Hepatocyte (in vitro differentiated cells): ENCODE measurements at regions not wholly inside any gene's neighbourhood (a gene's known extent, or its start where the extent isn't known, plus 50 kb on each side); places are given as distances from the start of the nearest gene placed in this dataset.
"Not testable (repeated sequence)": the region's sequence is repeated elsewhere in the genome, so short reads cannot be mapped to it uniquely, and the experiment has no call there.

Experiments used
- DNase-seq: peaks from one replicate; pipeline ENCODE4 v3.0.0-alpha.2; 2016; ENCODE audit warnings: low spot score
- H2AFZ ChIP-seq: fragments of 200-600 bp; sonication (generic); 2 replicates; pipeline ENCODE4 v1.6.0; 2016; ENCODE audit warnings: antibody characterized with exemption, mild to moderate bottlenecking
- H3K27ac ChIP-seq: fragments of 200-600 bp; sonication (generic); 2 replicates; pipeline ENCODE4 v1.5.1; 2016; ENCODE audit warnings: mild to moderate bottlenecking
- H3K27me3 ChIP-seq: fragments of 200-600 bp; sonication (generic); 2 replicates; pipeline ENCODE4 v1.6.1; 2016
- H3K36me3 ChIP-seq: fragments of 200-600 bp; sonication (generic); replicated peaks from 2 replicates; pipeline ENCODE4 v1.5.1; 2016; ENCODE audit warnings: low read depth; ENCODE audit not compliant: insufficient read depth
- H3K4me1 ChIP-seq: fragments of 200-600 bp; sonication (generic); 2 replicates; pipeline ENCODE4 v1.5.1; 2016; ENCODE audit warnings: mild to moderate bottlenecking, moderate library complexity; ENCODE audit not compliant: insufficient read depth
- H3K4me2 ChIP-seq: fragments of 200-600 bp; sonication (generic); 2 replicates; pipeline ENCODE4 v1.6.0; 2016
- H3K4me3 ChIP-seq: fragments of 200-600 bp; sonication (generic); 2 replicates; pipeline ENCODE4 v1.5.1; 2016; ENCODE audit warnings: mild to moderate bottlenecking
- H3K79me2 ChIP-seq: fragments of 200-600 bp; sonication (generic); 2 replicates; pipeline ENCODE4 v1.6.0; 2017; ENCODE audit warnings: mild to moderate bottlenecking
- H3K9me2 ChIP-seq: fragments of 200-600 bp; sonication (generic); replicated peaks from 2 replicates; pipeline ENCODE4 v1.6.0; 2017; ENCODE audit warnings: mild to moderate bottlenecking; ENCODE audit not compliant: insufficient read depth
- H3K9me3 ChIP-seq: fragments of 200-600 bp; sonication (generic); 2 replicates; pipeline ENCODE4 v1.5.1; 2016; ENCODE audit warnings: low read depth, mild to moderate bottlenecking
- H4K20me1 ChIP-seq: fragments of 200-600 bp; sonication (generic); 2 replicates; pipeline ENCODE4 v1.6.0; 2016; ENCODE audit warnings: mild to moderate bottlenecking; ENCODE audit not compliant: insufficient read depth, poor library complexity, severe bottlenecking
- CTCF ChIP-seq: fragments of 200-600 bp; sonication (generic); IDR thresholded peaks from 2 replicates; pipeline ENCODE4 v1.5.1; 2016; ENCODE audit warnings: antibody characterized with exemption, mild to moderate bottlenecking; ENCODE audit not compliant: poor library complexity
- EZH2 ChIP-seq: fragments of 200-600 bp; sonication (generic); IDR thresholded peaks from 2 replicates; pipeline ENCODE4 v1.6.1; 2016; ENCODE audit warnings: antibody characterized with exemption, mild to moderate bottlenecking, borderline replicate concordance
- EZH2phosphoT487 ChIP-seq: fragments of 200-600 bp; sonication (generic); IDR thresholded peaks from one replicate; pipeline ENCODE4 v1.6.1; 2018; ENCODE audit warnings: antibody characterized with exemption, mild to moderate bottlenecking, low read depth, moderate library complexity; ENCODE audit not compliant: unreplicated experiment, severe bottlenecking
- WGBS: methylation state at CpG from one replicate; pipeline ENCODE4 v1.1.6; 2016; ENCODE audit warnings: low lambda C conversion rate; ENCODE audit errors: missing lambda C conversion rate; 5-methylcytosine and 5-hydroxymethylcytosine counted together

- Histone ChIP-seq H2AFZ (no peak overlapping the region), H3K9me3 (no peaks in the 10 kb centered on the region), H3K4me1 (no peaks in the 10 kb centered on the region), H3K27me3 (no peaks in the 10 kb centered on the region), H3K36me3 (no peaks in the 10 kb centered on the region), H4K20me1 (no peaks in the 10 kb centered on the region), H3K79me2 (no peaks in the 10 kb centered on the region), H3K4me2 (no peak overlapping the region), H3K4me3 (no peak overlapping the region), H3K9me2 (no peaks in the 10 kb centered on the region), H3K27ac (no peak overlapping the region)
- TF ChIP-seq EZH2, result no peak
- TF ChIP-seq EZH2phosphoT487, result no peak
- no peak for TF ChIP-seq CTCF
- WGBS, result 72% methylated on average over 11 of the region's 11 CpGs
- no peak for DNase-seq
These were observed 1133.2 kb upstream of the TMEM132C start for GRCh38 chr12:127133675-127134335.

- not testable (repeated sequence) for H3K4me2 ChIP-seq, H3K4me1 ChIP-seq, H4K20me1 ChIP-seq, H2AFZ ChIP-seq, H3K79me2 ChIP-seq, H3K4me3 ChIP-seq, H3K36me3 ChIP-seq, DNase-seq, H3K9me2 ChIP-seq, H3K27me3 ChIP-seq, H3K27ac ChIP-seq, H3K9me3 ChIP-seq
- 89% methylated on average over 3 of the region's 3 CpGs for WGBS
These were observed 1126.0 kb upstream of the TMEM132C start for GRCh38 chr12:127140864-127141484.

DNA sequence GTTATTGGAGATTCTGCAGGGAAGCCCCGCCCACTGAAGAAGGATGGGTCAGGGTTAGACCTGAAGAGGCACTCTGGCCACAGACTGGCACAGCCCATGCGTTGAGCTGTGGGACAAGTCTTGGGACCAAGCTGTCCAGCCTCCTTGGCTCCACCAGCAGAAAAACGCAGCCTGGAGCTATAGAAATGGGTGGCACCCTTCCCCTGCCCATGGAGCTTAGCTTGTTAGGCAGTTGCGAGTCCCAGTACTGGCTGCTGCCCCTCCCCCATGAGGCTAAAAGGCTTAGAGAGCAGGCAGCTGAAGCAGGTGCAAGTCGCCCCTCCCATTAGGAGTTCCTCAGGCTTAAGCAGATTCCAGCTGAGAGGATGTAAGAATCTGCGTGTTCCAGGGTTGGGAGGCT lies 1124.0 kb upstream of the TMEM132C start:
- DNase-seq, result no peak
- H3K4me2 ChIP-seq, result no peak overlapping the region
- WGBS, result 48% methylated on average over 6 of the region's 6 CpGs

More for the DNA sequence above, 1124.0 kb upstream of the TMEM132C start:
- H3K4me1 ChIP-seq, result no peaks in the 10 kb centered on the region
- H3K27me3 ChIP-seq, result no peaks in the 10 kb centered on the region
- H2AFZ ChIP-seq, result no peak overlapping the region
- no peak overlapping the region for H3K27ac ChIP-seq
- no peaks in the 10 kb centered on the region for H3K9me3 ChIP-seq
- no peaks in the 10 kb centered on the region for H3K79me2 ChIP-seq
- H3K36me3 ChIP-seq, result no peaks in the 10 kb centered on the region
- no peaks in the 10 kb centered on the region for H3K9me2 ChIP-seq
- H4K20me1 ChIP-seq, result no peaks in the 10 kb centered on the region
- no peak overlapping the region for H3K4me3 ChIP-seq
- TF ChIP-seq CTCF (no peak), EZH2 (no peak), EZH2phosphoT487 (no peak)
